ENCODE measurements at regions not wholly inside any gene's neighbourhood (a gene's known extent, or its start where the extent isn't known, plus 50 kb on each side); places are given as distances from the start of the nearest gene placed in this dataset.

DNA sequence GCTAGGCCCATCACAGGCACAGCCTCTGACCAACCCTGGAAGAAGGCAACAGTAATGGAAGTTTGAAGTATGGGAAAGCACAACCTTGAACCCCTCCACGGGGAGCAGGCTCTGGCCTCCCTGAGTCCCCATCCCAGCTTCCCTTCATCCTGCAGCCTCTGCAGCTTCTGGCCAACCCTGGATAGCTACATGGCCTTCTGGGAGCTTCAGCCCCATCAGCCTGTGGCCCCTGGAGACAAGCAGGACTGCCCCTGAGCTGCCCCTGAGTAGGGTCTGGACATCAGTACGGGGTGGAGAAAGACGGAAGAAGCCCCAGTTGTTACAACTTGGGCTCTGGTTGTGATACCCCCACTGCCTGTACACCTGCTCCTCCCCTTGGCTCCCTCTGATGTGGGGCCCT is 113.8 kb upstream of the CD82 start:
- ChIA-PET CTCF (no interaction called here), RAD21 (ENCODE audit: unreplicated experiment) (no interaction called here), POLR2A (no interaction called here), SMC1A (ENCODE audit: uncharacterized antibody, unreplicated experiment) (no interaction called here)
- Histone ChIP-seq H3K36me3 (ENCODE audit: control insufficient read depth in 2 of 2, insufficient read depth in 2 of 2, low read length in 1 of 2) (no peaks in the 10 kb centered on the region), H3K27ac (ENCODE audit: control insufficient read depth, insufficient read depth) (no peak overlapping the region), H3K27me3 (replicated peaks in 1 of 2; ENCODE audit: control insufficient read depth in 2 of 2, insufficient read depth in 2 of 2, low read length in 1 of 2) (no peaks in the 10 kb centered on the region), H3K4me2 (ENCODE audit: control insufficient read depth, insufficient read depth) (no peak overlapping the region), H2AFZ (ENCODE audit: control insufficient read depth, low read depth, low read length) (no peak overlapping the region), H3K9me3 (replicated peaks; ENCODE audit: control insufficient read depth, insufficient read depth, low read length) (no peaks in the 10 kb centered on the region), H3K4me1 (ENCODE audit: control insufficient read depth, insufficient read depth, low read length) (no peaks in the 10 kb centered on the region), H3K9ac (ENCODE audit: control insufficient read depth, insufficient read depth, low read length) (no peak overlapping the region), H3K79me2 (ENCODE audit: control insufficient read depth, insufficient read depth, low read length) (no peaks in the 10 kb centered on the region), H4K20me1 (ENCODE audit: control insufficient read depth, insufficient read depth) (no peaks in the 10 kb centered on the region; the same call in 1 of the 2 replicates), H3K4me3 (no peak overlapping the region)
- no TSS peak for BruUV-seq (replicated peaks)
- no peak for FAIRE-seq
- DNase-seq (ENCODE audit: low read depth, low spot score): no peak
- ATAC-seq: no peak
- 3% methylated on average over 3 of the region's 3 CpGs for WGBS (ENCODE audit: insufficient coverage, insufficient replicate concordance, low lambda C conversion rate, missing lambda C conversion rate)
- in situ Hi-C loops (cut with MboI): no loop called here
- intact Hi-C loops (cut with micrococcal nuclease; ENCODE audit: unreplicated experiment): no loop called here
- no peak for TF ChIP-seq HDAC6 (IDR thresholded peaks at IDR 0.05; ENCODE audit: unreplicated experiment)
- TF ChIP-seq, protein P1, sequence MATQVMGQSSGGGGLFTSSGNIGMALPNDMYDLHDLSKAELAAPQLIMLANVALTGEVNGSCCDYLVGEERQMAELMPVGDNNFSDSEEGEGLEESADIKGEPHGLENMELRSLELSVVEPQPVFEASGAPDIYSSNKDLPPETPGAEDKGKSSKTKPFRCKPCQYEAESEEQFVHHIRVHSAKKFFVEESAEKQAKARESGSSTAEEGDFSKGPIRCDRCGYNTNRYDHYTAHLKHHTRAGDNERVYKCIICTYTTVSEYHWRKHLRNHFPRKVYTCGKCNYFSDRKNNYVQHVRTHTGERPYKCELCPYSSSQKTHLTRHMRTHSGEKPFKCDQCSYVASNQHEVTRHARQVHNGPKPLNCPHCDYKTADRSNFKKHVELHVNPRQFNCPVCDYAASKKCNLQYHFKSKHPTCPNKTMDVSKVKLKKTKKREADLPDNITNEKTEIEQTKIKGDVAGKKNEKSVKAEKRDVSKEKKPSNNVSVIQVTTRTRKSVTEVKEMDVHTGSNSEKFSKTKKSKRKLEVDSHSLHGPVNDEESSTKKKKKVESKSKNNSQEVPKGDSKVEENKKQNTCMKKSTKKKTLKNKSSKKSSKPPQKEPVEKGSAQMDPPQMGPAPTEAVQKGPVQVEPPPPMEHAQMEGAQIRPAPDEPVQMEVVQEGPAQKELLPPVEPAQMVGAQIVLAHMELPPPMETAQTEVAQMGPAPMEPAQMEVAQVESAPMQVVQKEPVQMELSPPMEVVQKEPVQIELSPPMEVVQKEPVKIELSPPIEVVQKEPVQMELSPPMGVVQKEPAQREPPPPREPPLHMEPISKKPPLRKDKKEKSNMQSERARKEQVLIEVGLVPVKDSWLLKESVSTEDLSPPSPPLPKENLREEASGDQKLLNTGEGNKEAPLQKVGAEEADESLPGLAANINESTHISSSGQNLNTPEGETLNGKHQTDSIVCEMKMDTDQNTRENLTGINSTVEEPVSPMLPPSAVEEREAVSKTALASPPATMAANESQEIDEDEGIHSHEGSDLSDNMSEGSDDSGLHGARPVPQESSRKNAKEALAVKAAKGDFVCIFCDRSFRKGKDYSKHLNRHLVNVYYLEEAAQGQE (IDR thresholded peaks at IDR 0.05; ENCODE audit: low read depth, low read length): no peak
- TF ChIP-seq SMC3 (IDR thresholded peaks at IDR 0.05; ENCODE audit: borderline replicate concordance, low read length): no peak
- no peak for TF ChIP-seq IKZF2 (IDR thresholded peaks at IDR 0.05)
- TF ChIP-seq, protein P2, sequence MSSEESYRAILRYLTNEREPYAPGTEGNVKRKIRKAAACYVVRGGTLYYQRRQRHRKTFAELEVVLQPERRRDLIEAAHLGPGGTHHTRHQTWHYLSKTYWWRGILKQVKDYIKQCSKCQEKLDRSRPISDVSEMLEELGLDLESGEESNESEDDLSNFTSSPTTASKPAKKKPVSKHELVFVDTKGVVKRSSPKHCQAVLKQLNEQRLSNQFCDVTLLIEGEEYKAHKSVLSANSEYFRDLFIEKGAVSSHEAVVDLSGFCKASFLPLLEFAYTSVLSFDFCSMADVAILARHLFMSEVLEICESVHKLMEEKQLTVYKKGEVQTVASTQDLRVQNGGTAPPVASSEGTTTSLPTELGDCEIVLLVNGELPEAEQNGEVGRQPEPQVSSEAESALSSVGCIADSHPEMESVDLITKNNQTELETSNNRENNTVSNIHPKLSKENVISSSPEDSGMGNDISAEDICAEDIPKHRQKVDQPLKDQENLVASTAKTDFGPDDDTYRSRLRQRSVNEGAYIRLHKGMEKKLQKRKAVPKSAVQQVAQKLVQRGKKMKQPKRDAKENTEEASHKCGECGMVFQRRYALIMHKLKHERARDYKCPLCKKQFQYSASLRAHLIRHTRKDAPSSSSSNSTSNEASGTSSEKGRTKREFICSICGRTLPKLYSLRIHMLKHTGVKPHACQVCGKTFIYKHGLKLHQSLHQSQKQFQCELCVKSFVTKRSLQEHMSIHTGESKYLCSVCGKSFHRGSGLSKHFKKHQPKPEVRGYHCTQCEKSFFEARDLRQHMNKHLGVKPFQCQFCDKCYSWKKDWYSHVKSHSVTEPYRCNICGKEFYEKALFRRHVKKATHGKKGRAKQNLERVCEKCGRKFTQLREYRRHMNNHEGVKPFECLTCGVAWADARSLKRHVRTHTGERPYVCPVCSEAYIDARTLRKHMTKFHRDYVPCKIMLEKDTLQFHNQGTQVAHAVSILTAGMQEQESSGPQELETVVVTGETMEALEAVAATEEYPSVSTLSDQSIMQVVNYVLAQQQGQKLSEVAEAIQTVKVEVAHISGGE (CRISPR knock-in tag; IDR thresholded peaks at IDR 0.05): no peak
- TF ChIP-seq NFIC (IDR thresholded peaks at IDR 0.05; ENCODE audit: low read depth, low read length): no peak
- no peak for TF ChIP-seq BHLHE40 (IDR thresholded peaks at IDR 0.05; ENCODE audit: borderline replicate concordance in 1 of 2, low read depth in 2 of 2, low read length in 1 of 2)
- TF ChIP-seq CHD2 (IDR thresholded peaks at IDR 0.05; ENCODE audit: borderline replicate concordance, low read depth, low read length): no peak
- TF ChIP-seq PAX8 (IDR thresholded peaks at IDR 0.05): no peak
- TF ChIP-seq SREBF2 (IDR thresholded peaks at IDR 0.05; ENCODE audit: low read length): no peak
- TF ChIP-seq BRCA1 (IDR thresholded peaks at IDR 0.05; ENCODE audit: low read depth, low read length): no peak
- TF ChIP-seq, protein P3, sequence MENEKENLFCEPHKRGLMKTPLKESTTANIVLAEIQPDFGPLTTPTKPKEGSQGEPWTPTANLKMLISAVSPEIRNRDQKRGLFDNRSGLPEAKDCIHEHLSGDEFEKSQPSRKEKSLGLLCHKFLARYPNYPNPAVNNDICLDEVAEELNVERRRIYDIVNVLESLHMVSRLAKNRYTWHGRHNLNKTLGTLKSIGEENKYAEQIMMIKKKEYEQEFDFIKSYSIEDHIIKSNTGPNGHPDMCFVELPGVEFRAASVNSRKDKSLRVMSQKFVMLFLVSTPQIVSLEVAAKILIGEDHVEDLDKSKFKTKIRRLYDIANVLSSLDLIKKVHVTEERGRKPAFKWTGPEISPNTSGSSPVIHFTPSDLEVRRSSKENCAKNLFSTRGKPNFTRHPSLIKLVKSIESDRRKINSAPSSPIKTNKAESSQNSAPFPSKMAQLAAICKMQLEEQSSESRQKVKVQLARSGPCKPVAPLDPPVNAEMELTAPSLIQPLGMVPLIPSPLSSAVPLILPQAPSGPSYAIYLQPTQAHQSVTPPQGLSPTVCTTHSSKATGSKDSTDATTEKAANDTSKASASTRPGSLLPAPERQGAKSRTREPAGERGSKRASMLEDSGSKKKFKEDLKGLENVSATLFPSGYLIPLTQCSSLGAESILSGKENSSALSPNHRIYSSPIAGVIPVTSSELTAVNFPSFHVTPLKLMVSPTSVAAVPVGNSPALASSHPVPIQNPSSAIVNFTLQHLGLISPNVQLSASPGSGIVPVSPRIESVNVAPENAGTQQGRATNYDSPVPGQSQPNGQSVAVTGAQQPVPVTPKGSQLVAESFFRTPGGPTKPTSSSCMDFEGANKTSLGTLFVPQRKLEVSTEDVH (IDR thresholded peaks at IDR 0.05; ENCODE audit: low read depth, partially characterized antibody): no peak
- no peak for TF ChIP-seq SIX5 (IDR thresholded peaks at IDR 0.05; ENCODE audit: low read depth, low read length, severe bottlenecking)
- TF ChIP-seq EED (IDR thresholded peaks at IDR 0.05; ENCODE audit: low read depth): no peak
- no peak for TF ChIP-seq NFYB (IDR thresholded peaks at IDR 0.05; ENCODE audit: insufficient read depth, low read depth, low read length)
- no peak for TF ChIP-seq ZNF622 (IDR thresholded peaks at IDR 0.05)
- no peak for TF ChIP-seq BACH1 (IDR thresholded peaks at IDR 0.05; ENCODE audit: borderline replicate concordance)

All from GM12878 (cell line).